ENCODE measurements at regions not wholly inside any gene's neighbourhood (a gene's known extent, or its start where the extent isn't known, plus 50 kb on each side); places are given as distances from the start of the nearest gene placed in this dataset.
"Not testable (repeated sequence)": the region's sequence is repeated elsewhere in the genome, so short reads cannot be mapped to it uniquely, and the experiment has no call there.

DNA sequence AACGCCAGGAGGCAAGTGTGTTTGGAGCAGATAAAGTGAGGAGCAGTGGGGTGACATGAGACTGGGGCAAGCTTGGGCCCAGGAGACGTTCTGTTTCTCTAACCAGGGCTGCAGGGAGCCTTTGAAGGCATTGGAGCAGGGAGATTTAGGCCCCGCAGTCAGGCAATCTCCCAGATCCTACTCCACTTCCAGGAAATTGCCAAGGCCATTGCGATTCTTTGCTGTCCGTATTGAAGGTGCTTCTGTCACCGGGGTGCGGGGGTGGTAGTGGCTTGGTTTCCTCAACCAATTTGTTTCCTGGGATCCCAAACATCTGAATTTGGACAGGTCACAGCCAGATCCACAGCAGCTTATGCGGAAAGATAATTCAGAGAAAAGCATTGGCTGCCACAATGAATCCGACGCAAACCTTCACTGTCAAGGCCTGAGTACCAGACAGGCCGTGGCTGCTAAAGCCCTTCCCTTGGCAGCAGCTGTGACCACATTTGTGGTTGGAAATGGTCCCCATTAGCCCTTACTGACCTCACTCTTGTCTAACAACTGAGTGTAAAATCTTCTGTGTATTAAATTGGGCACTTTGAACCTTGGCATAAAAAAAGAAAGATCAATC, 385.6 kb downstream of the PTPRU start:
- no peak for DNase-seq

DNA sequence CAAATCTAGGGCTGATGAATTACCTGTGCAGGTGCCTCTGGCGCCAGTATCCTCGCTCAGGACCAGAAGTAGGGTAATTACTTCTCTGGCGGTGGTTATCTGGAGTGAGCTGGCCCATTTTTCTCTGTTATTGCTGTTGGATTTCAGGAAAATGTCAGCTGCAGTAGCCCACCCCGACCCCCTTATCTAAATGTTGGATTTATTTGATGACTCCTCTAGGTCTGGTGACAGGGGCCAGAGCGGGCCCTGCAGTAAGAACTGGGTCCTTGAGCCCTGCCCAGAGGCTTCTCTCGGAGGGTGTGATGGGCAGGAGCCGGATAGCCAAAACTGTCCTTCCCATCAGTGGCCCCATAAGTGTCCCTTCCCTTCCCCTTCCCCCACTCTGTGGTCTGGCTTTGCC, 384.3 kb downstream of the PTPRU start:
- no peak for DNase-seq

GRCh38 chr1:29607236-29607635, 370.9 kb downstream of the PTPRU start:
- no peak for DNase-seq

DNA sequence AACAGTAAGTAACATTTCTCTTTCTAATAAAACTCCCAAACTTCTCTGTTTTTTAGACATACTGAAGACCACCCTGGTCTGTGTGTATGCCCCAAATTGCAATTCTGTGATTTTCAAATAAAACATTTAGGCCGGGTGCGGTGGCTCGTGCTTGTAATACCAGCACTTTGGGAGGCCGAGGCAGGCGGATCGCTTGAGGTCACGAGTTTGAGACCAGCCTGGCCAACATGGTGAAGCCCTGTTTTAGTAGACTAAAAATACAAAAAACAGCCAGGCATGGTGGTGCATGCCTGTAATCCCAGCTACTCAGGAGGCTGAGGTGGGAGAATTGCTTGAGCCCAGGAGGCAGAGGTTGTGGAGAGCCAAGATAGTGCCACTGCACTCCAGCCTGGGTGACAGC, 368.5 kb downstream of the PTPRU start:
- DNase-seq = not testable (repeated sequence)

DNA sequence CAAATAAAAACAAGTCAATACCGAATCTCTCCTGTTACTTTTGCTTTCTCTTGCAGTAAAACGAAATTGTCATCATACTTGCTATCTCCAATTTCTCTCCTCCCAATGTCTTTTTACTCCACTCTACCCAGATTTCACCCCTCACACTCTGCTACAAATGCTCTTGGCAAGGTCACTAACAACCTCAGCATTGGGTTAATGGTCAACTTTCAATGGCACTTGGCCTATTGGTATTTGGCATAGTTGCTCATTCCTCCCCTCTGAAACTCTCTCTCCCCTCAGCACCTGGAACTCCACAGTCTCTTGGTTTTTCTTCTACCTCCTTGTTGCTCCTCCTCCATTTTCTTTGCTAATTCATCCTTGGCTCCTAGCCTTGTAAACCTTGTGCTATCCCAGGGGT, 367.3 kb downstream of the PTPRU start:
- DNase-seq = no peak

DNA sequence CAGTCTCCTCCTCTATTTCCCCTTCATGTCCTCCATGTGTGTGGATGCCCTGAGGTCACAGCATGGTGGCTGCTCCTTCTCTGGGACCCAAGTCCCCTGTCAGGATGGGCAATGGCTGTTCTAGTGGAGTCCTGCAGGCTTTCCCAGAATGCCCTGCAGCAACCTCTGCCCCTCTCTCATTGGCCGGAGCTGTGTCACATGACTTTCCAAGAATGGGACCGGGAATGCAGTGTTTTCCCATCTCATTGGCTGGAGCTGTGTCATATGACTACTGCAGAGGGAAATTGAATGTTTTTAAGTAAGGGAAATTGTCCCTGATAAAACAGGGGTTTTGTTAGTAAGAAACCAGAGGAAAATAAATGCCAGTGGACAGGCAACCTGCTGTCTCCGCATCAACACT, 365.9 kb downstream of the PTPRU start:
- DNase-seq = no peak

DNA sequence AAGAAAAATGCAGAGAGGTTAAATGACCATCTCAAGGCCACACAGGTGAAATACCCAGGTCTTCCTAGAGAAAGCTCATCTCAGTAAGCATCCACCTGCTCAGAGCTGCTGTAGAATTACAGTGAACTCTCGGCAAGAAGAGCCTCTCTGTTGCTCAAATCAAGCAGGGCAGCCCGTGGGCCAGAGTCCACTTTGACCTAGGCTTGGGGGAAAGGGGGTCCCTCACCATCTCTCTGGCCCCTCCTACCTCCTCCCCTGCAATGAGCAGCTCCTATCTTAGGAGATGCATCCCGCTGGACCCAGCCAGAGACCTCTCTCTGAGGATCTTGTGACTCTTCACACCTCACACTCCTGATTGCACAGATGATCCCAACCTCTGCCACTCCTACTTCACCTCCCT, 364.7 kb downstream of the PTPRU start:
- DNase-seq = no peak

GRCh38 chr1:29599826-29600225, 363.5 kb downstream of the PTPRU start:
- DNase-seq = no peak

GRCh38 chr1:29599071-29599470, 362.7 kb downstream of the PTPRU start:
- DNase-seq = no peak

GRCh38 chr1:29597861-29598260, 361.5 kb downstream of the PTPRU start:
- DNase-seq = no peak

- no peak for DNase-seq
These were observed 357.5 kb downstream of the PTPRU start for GRCh38 chr1:29593601-29594382.

GRCh38 chr1:29592731-29593130, 356.4 kb downstream of the PTPRU start:
- DNase-seq = no peak

DNA sequence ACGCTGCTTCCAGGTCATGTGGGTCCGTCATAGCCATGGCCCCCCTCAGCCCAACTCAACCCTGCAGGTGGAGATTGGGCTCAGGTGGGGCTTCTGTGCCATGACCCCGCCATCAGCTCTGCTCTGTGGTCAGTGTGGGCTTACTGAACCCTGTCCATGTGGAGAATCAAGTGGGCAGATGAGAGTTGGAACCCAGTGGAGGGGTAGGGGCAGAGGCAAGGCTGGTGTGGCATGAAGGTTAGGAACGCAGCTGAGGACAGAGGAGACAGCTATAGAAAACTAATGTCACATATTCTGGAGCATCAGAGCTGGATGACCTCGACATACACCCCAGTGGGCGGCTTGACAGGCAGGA, 355.9 kb downstream of the PTPRU start:
- DNase-seq = no peak

- DNase-seq = no peak
These were observed 355.4 kb downstream of the PTPRU start for GRCh38 chr1:29591601-29592260.

DNA sequence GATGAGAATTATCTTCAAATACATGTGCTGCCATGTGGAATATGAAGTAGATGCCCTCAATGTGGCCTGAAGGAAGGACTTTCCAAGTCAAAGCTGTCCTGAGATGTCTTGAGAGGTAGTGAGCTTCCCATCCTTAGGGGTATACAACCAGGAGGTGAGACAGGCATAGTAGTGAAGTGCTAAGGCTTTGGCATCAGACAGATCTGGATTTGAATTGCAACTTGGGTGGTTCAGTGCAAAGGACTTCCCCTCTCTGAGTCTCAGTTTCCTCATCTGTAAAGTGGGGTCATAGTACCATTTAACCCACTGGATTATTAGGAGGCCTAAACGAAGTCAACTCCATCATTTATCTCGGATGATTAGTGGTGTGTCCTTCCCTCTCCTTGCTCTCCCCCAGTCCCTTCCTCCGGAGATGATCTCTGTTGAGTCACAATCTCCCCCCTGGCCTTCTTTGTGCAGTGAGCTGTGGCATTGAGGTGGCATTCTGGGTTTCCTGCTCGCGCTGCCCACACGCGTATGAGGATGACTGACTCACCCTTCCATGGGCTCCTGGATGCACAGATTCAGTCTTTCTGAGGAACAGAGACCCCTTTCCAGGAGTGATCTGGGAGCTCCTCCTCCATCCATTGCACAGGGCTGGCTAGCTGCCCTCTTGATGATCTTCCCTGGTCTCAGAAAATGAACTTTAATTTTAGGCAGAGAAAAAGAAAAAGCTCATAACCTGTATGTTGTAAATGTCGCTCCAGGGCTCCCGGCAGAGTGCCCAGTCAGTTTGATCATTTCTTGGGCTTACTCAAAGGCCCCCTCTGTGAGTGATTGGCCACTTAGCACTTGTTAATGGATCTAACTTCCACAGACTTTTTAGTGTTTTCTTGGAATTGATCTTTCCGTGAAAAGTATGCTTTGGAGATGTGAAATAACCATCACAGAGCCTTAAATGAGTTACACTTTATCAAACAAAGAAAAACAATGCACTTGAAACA, 354.6 kb downstream of the PTPRU start:
- DNase-seq = peak; percentile 3

GRCh38 chr1:29589716-29590115, 353.4 kb downstream of the PTPRU start:
- DNase-seq = not testable (repeated sequence)

GRCh38 chr1:29586991-29587745, 350.8 kb downstream of the PTPRU start:
- no peak for DNase-seq

DNA sequence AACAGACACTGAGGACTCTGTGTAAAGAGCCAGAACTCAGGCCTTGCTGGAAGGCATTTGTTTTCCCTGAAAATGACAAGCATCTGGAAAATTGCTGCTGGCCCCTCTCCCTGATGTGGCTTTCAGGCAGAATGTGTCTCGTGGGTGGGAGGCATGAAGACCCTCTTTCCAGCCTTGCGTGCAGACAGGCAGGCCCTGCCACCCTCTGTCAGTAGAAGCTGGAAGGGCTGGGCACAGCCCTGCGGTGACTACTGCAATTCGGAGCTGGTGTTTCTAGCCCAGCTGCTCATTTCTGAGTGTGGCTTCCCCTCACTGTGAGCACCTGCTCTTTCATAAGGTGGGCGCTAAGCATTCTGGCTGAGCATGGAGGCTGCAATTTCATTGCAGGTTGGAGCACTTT, 349.9 kb downstream of the PTPRU start:
- DNase-seq = no peak

GRCh38 chr1:29585656-29586055, 349.3 kb downstream of the PTPRU start:
- no peak for DNase-seq

GRCh38 chr1:29585201-29585600, 348.9 kb downstream of the PTPRU start:
- no peak for DNase-seq

DNA sequence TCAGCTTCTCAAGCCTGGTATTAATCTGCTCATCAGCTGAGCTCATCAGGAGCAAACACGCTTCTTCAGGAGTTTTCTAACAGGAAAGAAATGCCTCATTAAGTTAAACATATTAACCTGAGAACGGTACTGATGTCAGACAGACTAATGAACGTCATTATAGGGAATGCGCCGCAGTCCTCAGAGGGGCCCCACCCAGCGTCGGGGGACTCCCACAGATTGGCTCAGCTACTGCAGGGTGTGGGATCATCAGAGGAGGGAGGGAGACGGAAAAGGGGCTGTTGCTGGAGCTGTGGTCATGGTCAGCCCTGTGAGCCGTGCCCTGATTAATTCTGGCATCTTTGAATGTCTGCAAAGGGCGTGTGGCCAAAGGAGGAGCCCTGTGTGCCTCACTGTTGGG, 348.5 kb downstream of the PTPRU start:
- DNase-seq = no peak

DNA sequence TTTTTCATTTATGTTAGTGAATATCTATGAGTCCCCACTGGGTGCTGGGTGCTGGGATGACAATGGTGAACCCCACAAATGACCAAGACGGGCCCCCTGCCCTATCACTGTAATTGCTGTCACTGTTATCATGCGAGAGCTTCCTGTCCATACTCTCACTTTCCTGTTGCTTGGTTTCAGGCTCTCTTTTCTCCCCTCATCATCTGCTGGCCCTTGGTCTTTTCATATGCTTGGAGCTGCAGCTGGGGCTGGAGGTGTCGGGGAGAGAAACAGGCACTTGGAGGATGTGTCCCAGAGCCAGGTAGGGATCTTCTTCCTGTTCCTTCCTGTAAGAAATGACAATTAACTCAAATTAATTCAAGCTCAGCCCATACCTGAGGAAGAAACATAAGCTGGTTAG, 348.0 kb downstream of the PTPRU start:
- no peak for DNase-seq
